ENCODE measurements at regions not wholly inside any gene's neighbourhood (a gene's known extent, or its start where the extent isn't known, plus 50 kb on each side); places are given as distances from the start of the nearest gene placed in this dataset.

GRCh38 chr18:39805218-39805617, 2149.8 kb upstream of the PIK3C3 start:
- no peak for DNase-seq (ENCODE audit: low spot score)

- DNase-seq (ENCODE audit: low spot score) = no peak
These were observed 2152.3 kb upstream of the PIK3C3 start for GRCh38 chr18:39802648-39803229.

- no peak for DNase-seq (ENCODE audit: low spot score)
These were observed 2153.2 kb upstream of the PIK3C3 start for GRCh38 chr18:39801848-39802247.

GRCh38 chr18:39801010-39801409, 2154.0 kb upstream of the PIK3C3 start:
- no peak for DNase-seq (ENCODE audit: low spot score)

- DNase-seq (ENCODE audit: low spot score) = no peak
These were observed 2156.0 kb upstream of the PIK3C3 start for GRCh38 chr18:39799006-39799405.

- DNase-seq (ENCODE audit: low spot score) = no peak
These were observed 2158.6 kb upstream of the PIK3C3 start for GRCh38 chr18:39796393-39796792.

- DNase-seq (ENCODE audit: low spot score) = no peak
These were observed 2159.7 kb upstream of the PIK3C3 start for GRCh38 chr18:39795350-39795749.

GRCh38 chr18:39793609-39794008, 2161.4 kb upstream of the PIK3C3 start:
- no peak for DNase-seq (ENCODE audit: low spot score)

GRCh38 chr18:39788383-39788782, 2166.7 kb upstream of the PIK3C3 start:
- DNase-seq (ENCODE audit: low spot score) = no peak

- no peak for DNase-seq (ENCODE audit: low spot score)
These were observed 2168.6 kb upstream of the PIK3C3 start for GRCh38 chr18:39786477-39786876.

GRCh38 chr18:39784541-39784940, 2170.5 kb upstream of the PIK3C3 start:
- DNase-seq (ENCODE audit: low spot score) = no peak

GRCh38 chr18:39781565-39781964, 2173.5 kb upstream of the PIK3C3 start:
- no peak for DNase-seq (ENCODE audit: low spot score)

- DNase-seq (ENCODE audit: low spot score) = no peak
These were observed 2174.3 kb upstream of the PIK3C3 start for GRCh38 chr18:39780774-39781173.

- DNase-seq (ENCODE audit: low spot score) = no peak
These were observed 2175.1 kb upstream of the PIK3C3 start for GRCh38 chr18:39779926-39780325.

GRCh38 chr18:39776766-39777165, 2178.3 kb upstream of the PIK3C3 start:
- no peak for DNase-seq (ENCODE audit: low spot score)

GRCh38 chr18:39774957-39775598, 2180.0 kb upstream of the PIK3C3 start:
- DNase-seq (ENCODE audit: low spot score) = no peak

GRCh38 chr18:39773646-39774045, 2181.4 kb upstream of the PIK3C3 start:
- DNase-seq (ENCODE audit: low spot score) = no peak

- no peak for DNase-seq (ENCODE audit: low spot score)
These were observed 2182.7 kb upstream of the PIK3C3 start for GRCh38 chr18:39772155-39772919.

GRCh38 chr18:39770399-39770798, 2184.6 kb upstream of the PIK3C3 start:
- no peak for DNase-seq (ENCODE audit: low spot score)

GRCh38 chr18:39764873-39765272, 2190.2 kb upstream of the PIK3C3 start:
- no peak for DNase-seq (ENCODE audit: low spot score)

- no peak for DNase-seq (ENCODE audit: low spot score)
These were observed 2193.8 kb upstream of the PIK3C3 start for GRCh38 chr18:39761273-39761672.

GRCh38 chr18:39759926-39760325, 2194.3 kb upstream of the CELF4 start:
- DNase-seq (ENCODE audit: low spot score) = no peak

GRCh38 chr18:39753178-39753577, 2187.6 kb upstream of the CELF4 start:
- DNase-seq (ENCODE audit: low spot score) = no peak

Data from ureter (tissue), 1 donor.